Epithelial cell of proximal tubule (primary cell): ENCODE measurements at regions not wholly inside any gene's neighbourhood (a gene's known extent, or its start where the extent isn't known, plus 50 kb on each side); places are given as distances from the start of the nearest gene placed in this dataset.

Source experiments
- DNase-seq: peaks from one replicate; pipeline ENCODE4 v3.0.0-alpha.2; 2011; ENCODE audit warnings: low read depth
- H3K4me3 ChIP-seq: 2 replicates; pipeline ENCODE4 v1.5.1; 2011; ENCODE audit warnings: low read depth, mild to moderate bottlenecking, low read length
- TF ChIP-seq, protein P1 (sequence below): conservative IDR thresholded peaks from 2 replicates; pipeline ENCODE4 v1.5.1; 2012; ENCODE audit warnings: low read depth, mild to moderate bottlenecking, low read length

DNA sequence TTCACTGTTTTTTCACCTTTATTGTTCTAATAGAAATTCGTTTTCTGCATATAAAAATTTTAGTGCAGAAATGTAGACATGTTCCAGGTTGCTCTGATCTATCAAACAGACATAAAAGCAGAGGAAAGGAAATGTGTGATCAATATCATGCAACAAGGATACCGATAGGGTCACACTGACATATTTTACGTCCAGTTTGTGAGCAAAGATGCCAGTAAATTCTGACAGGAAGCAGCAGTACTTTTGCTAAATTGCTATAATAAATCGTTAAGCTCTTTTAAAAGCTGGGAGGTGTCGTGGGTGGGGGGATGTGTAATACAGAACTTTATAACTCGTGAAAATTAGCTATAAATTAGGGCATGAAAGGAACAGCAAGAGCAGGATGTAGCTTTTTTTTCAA is 955.2 kb downstream of the BRINP3 start:
- no peak overlapping the region for H3K4me3 ChIP-seq
- DNase-seq: no peak
- TF ChIP-seq, protein P1, sequence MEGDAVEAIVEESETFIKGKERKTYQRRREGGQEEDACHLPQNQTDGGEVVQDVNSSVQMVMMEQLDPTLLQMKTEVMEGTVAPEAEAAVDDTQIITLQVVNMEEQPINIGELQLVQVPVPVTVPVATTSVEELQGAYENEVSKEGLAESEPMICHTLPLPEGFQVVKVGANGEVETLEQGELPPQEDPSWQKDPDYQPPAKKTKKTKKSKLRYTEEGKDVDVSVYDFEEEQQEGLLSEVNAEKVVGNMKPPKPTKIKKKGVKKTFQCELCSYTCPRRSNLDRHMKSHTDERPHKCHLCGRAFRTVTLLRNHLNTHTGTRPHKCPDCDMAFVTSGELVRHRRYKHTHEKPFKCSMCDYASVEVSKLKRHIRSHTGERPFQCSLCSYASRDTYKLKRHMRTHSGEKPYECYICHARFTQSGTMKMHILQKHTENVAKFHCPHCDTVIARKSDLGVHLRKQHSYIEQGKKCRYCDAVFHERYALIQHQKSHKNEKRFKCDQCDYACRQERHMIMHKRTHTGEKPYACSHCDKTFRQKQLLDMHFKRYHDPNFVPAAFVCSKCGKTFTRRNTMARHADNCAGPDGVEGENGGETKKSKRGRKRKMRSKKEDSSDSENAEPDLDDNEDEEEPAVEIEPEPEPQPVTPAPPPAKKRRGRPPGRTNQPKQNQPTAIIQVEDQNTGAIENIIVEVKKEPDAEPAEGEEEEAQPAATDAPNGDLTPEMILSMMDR: no peak

DNA sequence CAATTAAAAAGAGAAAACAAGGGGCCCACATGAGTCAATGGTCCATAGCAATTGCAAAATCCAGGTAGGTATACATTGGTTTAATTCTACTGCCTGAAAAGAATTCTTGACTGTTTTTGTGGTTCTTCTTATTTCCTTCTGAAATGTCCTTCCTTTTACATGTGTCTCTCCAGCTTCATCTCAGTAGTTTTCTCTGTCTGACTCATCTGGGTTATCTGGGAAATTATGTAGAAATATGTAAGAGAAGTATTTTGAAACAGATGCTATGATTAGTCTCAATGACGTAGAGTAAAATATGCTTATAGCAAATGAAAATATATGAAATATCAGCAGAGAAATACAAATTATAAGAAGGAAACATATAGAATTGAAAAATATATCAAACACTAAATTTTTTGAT is 953.2 kb downstream of the BRINP3 start:
- H3K4me3 ChIP-seq: no peak overlapping the region
- DNase-seq: no peak
- TF ChIP-seq, protein P1: no peak

DNA sequence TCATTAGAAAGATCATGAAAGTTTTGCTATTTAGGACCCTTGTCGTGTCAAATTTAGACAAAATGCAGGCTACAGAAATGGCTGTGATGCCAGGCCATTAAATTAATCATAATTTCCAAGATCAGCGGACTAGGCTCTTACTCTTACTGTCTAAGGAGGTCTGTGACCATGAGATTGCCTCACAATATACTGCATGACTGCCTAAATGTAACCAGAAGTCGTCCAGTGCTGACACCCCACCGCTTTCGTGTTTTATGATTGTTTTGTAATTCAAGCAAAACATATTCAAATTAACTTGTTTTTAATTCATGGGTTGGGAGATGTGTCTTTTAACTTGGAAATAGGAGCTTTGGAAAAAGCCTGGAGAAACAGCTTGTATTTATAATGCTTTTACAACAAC is 947.5 kb downstream of the BRINP3 start:
- DNase-seq: peak; percentile 6
- TF ChIP-seq, protein P1: no peak
- no peak overlapping the region for H3K4me3 ChIP-seq

DNA sequence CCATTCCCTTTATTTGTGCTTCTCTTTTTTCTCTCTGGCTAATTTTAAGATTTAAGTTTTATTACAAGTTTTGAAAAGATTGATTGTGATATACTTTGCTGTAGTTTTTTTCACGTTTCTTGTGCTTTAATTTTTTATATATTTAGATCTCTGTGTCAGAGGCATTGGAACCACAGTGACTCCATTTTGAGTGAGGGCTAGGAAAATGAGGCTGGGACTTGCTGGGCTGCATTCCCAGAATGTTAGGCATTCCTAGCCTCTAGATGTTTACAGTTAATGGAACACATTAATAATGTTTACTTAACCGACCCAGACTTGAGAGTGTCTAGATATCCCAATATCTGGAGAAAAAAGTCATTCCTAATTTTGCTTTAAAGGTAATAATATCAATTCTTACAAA is 939.4 kb downstream of the BRINP3 start:
- DNase-seq: no peak
- TF ChIP-seq, protein P1: no peak

DNA sequence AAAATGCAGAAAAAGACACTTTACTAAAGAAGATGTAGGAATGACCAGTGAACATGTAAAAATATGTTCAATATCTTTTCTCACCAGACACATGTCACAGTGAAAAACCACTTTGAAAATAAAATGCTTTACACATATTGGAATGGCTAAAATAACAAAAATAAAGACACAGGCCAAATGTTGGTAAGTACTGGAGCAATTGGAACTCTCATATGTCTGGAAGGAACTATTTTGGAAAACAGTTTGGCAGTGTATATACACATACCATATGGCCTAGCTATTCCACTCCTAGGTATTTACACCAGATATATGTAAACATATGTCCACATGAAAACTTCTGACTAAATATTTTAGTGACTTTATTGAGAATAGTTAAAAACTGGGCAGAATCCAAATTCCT is 927.2 kb downstream of the BRINP3 start:
- no peak overlapping the region for H3K4me3 ChIP-seq
- DNase-seq: no peak
- TF ChIP-seq, protein P1: no peak

More for the DNA sequence above, 939.4 kb downstream of the BRINP3 start:
- H3K4me3 ChIP-seq: no peak overlapping the region

DNA sequence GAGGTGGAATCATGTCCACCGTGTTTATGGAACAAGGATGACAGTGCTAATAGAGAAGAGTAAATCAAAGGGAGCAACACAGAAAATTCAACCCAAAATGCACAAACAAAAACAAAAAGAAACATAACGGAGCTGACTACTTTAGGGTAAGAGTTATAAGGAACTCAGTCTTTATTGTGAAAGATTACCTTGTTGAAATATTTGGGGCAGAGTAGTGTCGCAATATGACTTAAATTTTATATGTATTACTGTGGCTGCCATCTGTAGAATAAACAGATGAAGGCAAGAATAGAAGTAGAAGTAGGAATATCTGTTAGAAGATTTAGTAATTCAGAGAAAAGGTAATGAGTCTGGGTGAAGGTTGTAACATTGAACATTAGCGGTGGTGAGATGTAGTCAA is 913.9 kb downstream of the BRINP3 start:
- H3K4me3 ChIP-seq: no peak overlapping the region
- no peak for DNase-seq
- TF ChIP-seq, protein P1: no peak

DNA sequence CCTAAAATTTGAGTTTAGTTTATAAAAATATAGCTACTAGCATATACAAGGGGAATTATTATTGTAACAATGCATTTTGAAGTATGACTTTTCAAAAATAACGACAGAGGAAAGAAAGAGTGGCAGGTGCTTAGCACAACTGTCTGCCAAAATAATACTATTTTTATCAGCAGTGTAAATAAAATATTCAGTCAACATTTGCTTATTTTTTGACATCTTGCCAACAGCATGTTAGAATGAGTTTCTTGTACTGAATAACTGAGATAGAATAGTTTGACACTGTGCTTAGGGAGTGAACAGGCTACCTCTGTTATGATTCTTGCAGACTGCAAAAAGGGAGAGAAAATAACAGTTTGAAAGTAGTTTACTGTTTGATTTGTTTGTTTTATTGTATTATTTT is 909.8 kb downstream of the BRINP3 start:
- H3K4me3 ChIP-seq: no peak overlapping the region
- TF ChIP-seq, protein P1: no peak
- DNase-seq: no peak
